Esophagus muscularis mucosa (tissue), 4 donors: ENCODE measurements at regions not wholly inside any gene's neighbourhood (a gene's known extent, or its start where the extent isn't known, plus 50 kb on each side); places are given as distances from the start of the nearest gene placed in this dataset.

Source experiments
- DNase-seq: peaks from one replicate; pipeline ENCODE4 v3.0.0-alpha.2; 2017; ENCODE audit errors: extremely low spot score
- H3K27ac ChIP-seq, 4 donors: fragments of 200-600 bp; sonication (generic); replicated peaks in 1 of 4; 1 replicate in 3 of 4; 2 replicates in 1 of 4; pipeline ENCODE4 v1.5.1; 2016 to 2019; ENCODE audit warnings: mild to moderate bottlenecking in 1 of 4
- H3K27me3 ChIP-seq, 4 donors: fragments of 200-600 bp; sonication (generic); one replicate each; pipeline versions ENCODE4 v1.5.1 to v1.6.0; 2016 to 2019
- H3K36me3 ChIP-seq, 4 donors: fragments of 200-600 bp; sonication (generic); one replicate each; pipeline ENCODE4 v1.5.1; 2016 to 2019
- H3K4me1 ChIP-seq, 4 donors: fragments of 200-600 bp; sonication (generic); one replicate each; pipeline ENCODE4 v1.5.1; 2016 to 2019
- H3K4me3 ChIP-seq, 4 donors: fragments of 200-600 bp; sonication (generic); 1 replicate in 2 of 4; 2 replicates in 2 of 4; pipeline ENCODE4 v1.5.1; 2016 to 2019; ENCODE audit warnings: mild to moderate bottlenecking in 4 of 4, moderate library complexity in 1 of 4
- H3K9me3 ChIP-seq, 4 donors: fragments of 200-600 bp; sonication (generic); 1 replicate in 3 of 4; 2 replicates in 1 of 4; pipeline ENCODE4 v1.5.1; 2016 to 2019
- EP300 ChIP-seq: sonication (generic); formaldehyde crosslinking; IDR thresholded peaks from one replicate; pipeline ENCODE4 v1.6.1; 2017; ENCODE audit warnings: antibody characterized with exemption
- POLR2A ChIP-seq: fragments of 450-650 bp; IDR thresholded peaks from one replicate; pipeline ENCODE4 v1.6.1; 2017; ENCODE audit warnings: antibody characterized with exemption, moderate library complexity, mild to moderate bottlenecking, low read depth
- POLR2AphosphoS5 ChIP-seq, 2 donors: sonication (generic); formaldehyde crosslinking; IDR thresholded peaks; one replicate each; pipeline ENCODE4 v1.6.1; 2017; ENCODE audit warnings: antibody characterized with exemption in 2 of 2
- WGBS: methylation state at CpG from one replicate; pipeline ENCODE4 v1.1.5; 2018; 5-methylcytosine and 5-hydroxymethylcytosine counted together
- intact Hi-C: fragments of 100-400 bp; cut with DNase I; formaldehyde crosslinking; loops from one replicate; pipeline ENCODE4 v1.15.1; 2023
- TF ChIP-seq, protein P1 (sequence below), 3 experiments: fragments of 200-600 bp in 2 of 3; fragments of 450-650 bp in 1 of 3; sonication (generic) in 2 of 3; IDR thresholded peaks; one replicate each; pipeline ENCODE4 v1.5.1; 2017 to 2019; ENCODE audit warnings: antibody characterized with exemption in 3 of 3, mild to moderate bottlenecking in 2 of 3, moderate library complexity in 1 of 3

- H3K27ac ChIP-seq = no peak overlapping the region
- intact Hi-C loops = no loop called here
- no peak overlapping the region for H3K4me3 ChIP-seq
- WGBS = 79% methylated on average over 4 of the region's 4 CpGs
- H3K9me3 ChIP-seq = no peaks in the 10 kb centered on the region
- no peaks in the 10 kb centered on the region for H3K36me3 ChIP-seq
- TF ChIP-seq EP300 = no peak
- TF ChIP-seq, protein P1, sequence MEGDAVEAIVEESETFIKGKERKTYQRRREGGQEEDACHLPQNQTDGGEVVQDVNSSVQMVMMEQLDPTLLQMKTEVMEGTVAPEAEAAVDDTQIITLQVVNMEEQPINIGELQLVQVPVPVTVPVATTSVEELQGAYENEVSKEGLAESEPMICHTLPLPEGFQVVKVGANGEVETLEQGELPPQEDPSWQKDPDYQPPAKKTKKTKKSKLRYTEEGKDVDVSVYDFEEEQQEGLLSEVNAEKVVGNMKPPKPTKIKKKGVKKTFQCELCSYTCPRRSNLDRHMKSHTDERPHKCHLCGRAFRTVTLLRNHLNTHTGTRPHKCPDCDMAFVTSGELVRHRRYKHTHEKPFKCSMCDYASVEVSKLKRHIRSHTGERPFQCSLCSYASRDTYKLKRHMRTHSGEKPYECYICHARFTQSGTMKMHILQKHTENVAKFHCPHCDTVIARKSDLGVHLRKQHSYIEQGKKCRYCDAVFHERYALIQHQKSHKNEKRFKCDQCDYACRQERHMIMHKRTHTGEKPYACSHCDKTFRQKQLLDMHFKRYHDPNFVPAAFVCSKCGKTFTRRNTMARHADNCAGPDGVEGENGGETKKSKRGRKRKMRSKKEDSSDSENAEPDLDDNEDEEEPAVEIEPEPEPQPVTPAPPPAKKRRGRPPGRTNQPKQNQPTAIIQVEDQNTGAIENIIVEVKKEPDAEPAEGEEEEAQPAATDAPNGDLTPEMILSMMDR (IDR thresholded peaks at IDR 0.05) = no peak
- TF ChIP-seq POLR2AphosphoS5 (IDR thresholded peaks at IDR 0.05) = no peak
- TF ChIP-seq POLR2A = no peak
- DNase-seq = no peak
- H3K4me1 ChIP-seq = no peaks in the 10 kb centered on the region
- H3K27me3 ChIP-seq = no peaks in the 10 kb centered on the region
Measured at GRCh38 chr6:84581494-84582259, 182.7 kb downstream of the TBX18 start.

- Histone ChIP-seq H3K27ac (no peak overlapping the region), H3K27me3 (no peaks in the 10 kb centered on the region), H3K4me3 (no peak overlapping the region), H3K4me1 (no peaks in the 10 kb centered on the region), H3K36me3 (no peaks in the 10 kb centered on the region), H3K9me3 (no peaks in the 10 kb centered on the region)
- no peak for TF ChIP-seq EP300
- TF ChIP-seq POLR2AphosphoS5 (IDR thresholded peaks at IDR 0.05) = no peak
- TF ChIP-seq POLR2A = no peak
- TF ChIP-seq, protein P1 (IDR thresholded peaks at IDR 0.05) = no peak
- WGBS = 50% methylated on average over 1 of the region's 1 CpG
- no peak for DNase-seq
- intact Hi-C loops = no loop called here
Measured at GRCh38 chr6:84579404-84579803, 185.0 kb downstream of the TBX18 start.

DNA sequence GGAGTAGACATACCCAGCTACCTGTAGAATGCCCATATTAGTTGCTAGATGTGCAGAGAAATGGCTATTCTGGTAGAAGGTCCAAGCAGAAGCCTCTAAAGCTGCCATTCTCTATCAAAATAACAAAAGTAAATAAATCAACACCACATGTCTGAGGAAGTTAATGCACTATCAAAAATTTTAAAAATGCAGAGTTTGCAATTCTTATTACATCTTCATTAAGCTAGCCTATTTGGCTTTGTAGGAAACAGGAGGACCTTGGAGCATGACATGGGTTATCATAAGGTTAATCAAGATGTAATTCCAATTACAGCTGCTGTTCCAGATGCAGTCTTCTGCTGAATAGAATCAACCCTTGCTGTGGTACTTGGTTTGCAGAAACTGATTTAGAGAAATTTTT is 188.4 kb downstream of the TBX18 start:
- no peaks in the 10 kb centered on the region for H3K27me3 ChIP-seq
- no peak for DNase-seq
- no peak overlapping the region for H3K27ac ChIP-seq
- no peaks in the 10 kb centered on the region for H3K36me3 ChIP-seq
- no peaks in the 10 kb centered on the region for H3K4me1 ChIP-seq
- TF ChIP-seq POLR2AphosphoS5 (IDR thresholded peaks at IDR 0.05) = no peak
- H3K4me3 ChIP-seq = no peak overlapping the region
- no peaks in the 10 kb centered on the region for H3K9me3 ChIP-seq
- intact Hi-C loops = no loop called here

GRCh38 chr6:84575264-84575663 is 189.1 kb downstream of the TBX18 start:
- no peak for TF ChIP-seq EP300
- no peak for TF ChIP-seq POLR2AphosphoS5 (IDR thresholded peaks at IDR 0.05)
- TF ChIP-seq, protein P1 (IDR thresholded peaks at IDR 0.05) = no peak
- no peak for TF ChIP-seq POLR2A
- intact Hi-C loops = no loop called here
- H3K36me3 ChIP-seq = no peaks in the 10 kb centered on the region
- 58% methylated on average over 1 of the region's 1 CpG for WGBS
- no peak overlapping the region for H3K27ac ChIP-seq
- H3K4me3 ChIP-seq = no peak overlapping the region
- no peak for DNase-seq
- H3K9me3 ChIP-seq = no peaks in the 10 kb centered on the region
- no peaks in the 10 kb centered on the region for H3K27me3 ChIP-seq
- H3K4me1 ChIP-seq = no peaks in the 10 kb centered on the region

DNA sequence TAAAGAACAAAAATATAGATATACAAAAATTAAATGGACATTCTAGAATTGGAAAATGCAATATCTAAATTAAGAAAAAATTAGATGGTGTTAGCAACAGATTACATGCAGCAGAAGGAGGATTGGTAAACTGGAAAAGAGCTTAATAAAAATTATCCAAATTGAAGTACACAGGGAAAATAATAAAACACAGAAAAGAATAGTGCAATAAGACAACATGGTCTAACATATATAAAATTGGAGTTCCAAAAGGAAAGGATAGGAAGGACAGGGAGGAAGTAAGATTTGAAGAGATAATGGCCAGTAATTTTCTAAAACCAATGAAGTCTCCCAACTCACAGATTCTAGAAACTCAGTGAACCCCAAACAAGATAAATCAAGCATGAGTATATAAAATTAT is 194.5 kb downstream of the TBX18 start:
- H3K36me3 ChIP-seq = no peaks in the 10 kb centered on the region
- no peaks in the 10 kb centered on the region for H3K27me3 ChIP-seq
- H3K27ac ChIP-seq = no peak overlapping the region
- H3K4me1 ChIP-seq = no peaks in the 10 kb centered on the region
- intact Hi-C loops = no loop called here
- H3K9me3 ChIP-seq = no peaks in the 10 kb centered on the region
- DNase-seq = no peak
- TF ChIP-seq POLR2A (no peak), POLR2AphosphoS5 (IDR thresholded peaks at IDR 0.05) (no peak), EP300 (no peak)
- TF ChIP-seq, protein P1 (IDR thresholded peaks at IDR 0.05) = no peak
- no peak overlapping the region for H3K4me3 ChIP-seq
